ENCODE measurements at regions not wholly inside any gene's neighbourhood (a gene's known extent, or its start where the extent isn't known, plus 50 kb on each side); places are given as distances from the start of the nearest gene placed in this dataset.

DNA sequence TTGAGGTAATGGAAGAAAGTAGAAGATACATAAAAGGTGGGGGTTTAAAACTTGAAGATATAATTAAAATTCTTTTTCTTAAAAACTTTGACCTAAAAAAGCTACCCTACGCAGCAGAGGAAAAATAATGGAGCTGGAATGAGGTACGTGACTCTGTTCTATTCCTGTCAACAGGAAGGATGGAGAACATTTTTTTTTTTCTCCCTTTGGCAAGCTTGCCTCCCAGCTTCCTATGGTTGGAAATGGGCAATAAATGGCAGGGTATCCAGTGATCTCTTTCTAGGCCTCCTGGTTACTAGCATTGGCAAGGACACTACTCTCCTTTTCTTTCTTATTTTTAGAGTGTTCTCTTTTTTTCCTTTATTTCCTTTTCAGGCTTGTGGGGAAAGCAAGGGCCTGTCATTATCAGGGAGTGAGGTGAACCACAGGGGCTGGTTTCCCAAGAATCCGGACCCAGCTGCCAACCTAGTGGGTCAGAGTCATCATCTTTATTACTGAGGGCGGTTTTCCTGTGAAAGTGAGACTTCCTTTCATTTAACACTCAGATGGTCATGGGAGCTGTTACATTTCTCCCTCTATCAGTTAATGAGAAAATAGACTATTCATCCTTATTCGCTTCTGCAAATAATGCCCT lies 224.6 kb downstream of the SPRY1 start:
- TF ChIP-seq, protein P1, sequence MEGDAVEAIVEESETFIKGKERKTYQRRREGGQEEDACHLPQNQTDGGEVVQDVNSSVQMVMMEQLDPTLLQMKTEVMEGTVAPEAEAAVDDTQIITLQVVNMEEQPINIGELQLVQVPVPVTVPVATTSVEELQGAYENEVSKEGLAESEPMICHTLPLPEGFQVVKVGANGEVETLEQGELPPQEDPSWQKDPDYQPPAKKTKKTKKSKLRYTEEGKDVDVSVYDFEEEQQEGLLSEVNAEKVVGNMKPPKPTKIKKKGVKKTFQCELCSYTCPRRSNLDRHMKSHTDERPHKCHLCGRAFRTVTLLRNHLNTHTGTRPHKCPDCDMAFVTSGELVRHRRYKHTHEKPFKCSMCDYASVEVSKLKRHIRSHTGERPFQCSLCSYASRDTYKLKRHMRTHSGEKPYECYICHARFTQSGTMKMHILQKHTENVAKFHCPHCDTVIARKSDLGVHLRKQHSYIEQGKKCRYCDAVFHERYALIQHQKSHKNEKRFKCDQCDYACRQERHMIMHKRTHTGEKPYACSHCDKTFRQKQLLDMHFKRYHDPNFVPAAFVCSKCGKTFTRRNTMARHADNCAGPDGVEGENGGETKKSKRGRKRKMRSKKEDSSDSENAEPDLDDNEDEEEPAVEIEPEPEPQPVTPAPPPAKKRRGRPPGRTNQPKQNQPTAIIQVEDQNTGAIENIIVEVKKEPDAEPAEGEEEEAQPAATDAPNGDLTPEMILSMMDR (IDR thresholded peaks at IDR 0.05): no peak
- Histone ChIP-seq H3K9me3 (no peaks in the 10 kb centered on the region), H3K4me3 (no peak overlapping the region), H3K4me1 (peaks cover 16% of the 10 kb centered on the region), H3K27ac (no peak overlapping the region), H3K36me3 (no peaks in the 10 kb centered on the region), H3K27me3 (no peaks in the 10 kb centered on the region)
- DNase-seq (no peak), ATAC-seq (no peak)
- intact Hi-C loops (cut with DNase I): no loop called here

DNA sequence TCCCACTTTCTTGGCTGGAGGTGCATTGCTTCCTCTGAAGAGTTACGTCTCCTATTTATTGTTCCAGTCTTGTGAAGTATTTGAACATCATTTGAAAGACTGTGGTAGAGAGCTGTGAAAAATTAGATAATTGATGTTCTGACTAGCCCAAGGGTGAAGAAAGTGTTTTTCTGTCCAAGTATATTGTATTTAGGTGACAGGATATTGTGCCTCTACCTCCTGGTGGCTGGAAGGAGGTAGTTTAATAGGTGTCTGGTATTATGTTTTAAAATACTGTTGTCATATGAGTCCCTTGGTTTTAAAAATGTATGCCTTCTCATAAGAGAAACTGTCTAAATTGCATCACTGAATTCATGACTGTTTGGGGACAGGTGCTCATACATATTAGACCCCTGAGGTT lies 226.0 kb downstream of the SPRY1 start:
- Histone ChIP-seq H3K4me3 (no peak overlapping the region), H3K27me3 (no peaks in the 10 kb centered on the region), H3K27ac (no peak overlapping the region), H3K4me1 (peaks cover 16% of the 10 kb centered on the region), H3K36me3 (no peaks in the 10 kb centered on the region), H3K9me3 (no peaks in the 10 kb centered on the region)
- TF ChIP-seq, protein P1 (IDR thresholded peaks at IDR 0.05): no peak
- ATAC-seq (no peak), DNase-seq (no peak)
- intact Hi-C loops (cut with DNase I): no loop called here

DNA sequence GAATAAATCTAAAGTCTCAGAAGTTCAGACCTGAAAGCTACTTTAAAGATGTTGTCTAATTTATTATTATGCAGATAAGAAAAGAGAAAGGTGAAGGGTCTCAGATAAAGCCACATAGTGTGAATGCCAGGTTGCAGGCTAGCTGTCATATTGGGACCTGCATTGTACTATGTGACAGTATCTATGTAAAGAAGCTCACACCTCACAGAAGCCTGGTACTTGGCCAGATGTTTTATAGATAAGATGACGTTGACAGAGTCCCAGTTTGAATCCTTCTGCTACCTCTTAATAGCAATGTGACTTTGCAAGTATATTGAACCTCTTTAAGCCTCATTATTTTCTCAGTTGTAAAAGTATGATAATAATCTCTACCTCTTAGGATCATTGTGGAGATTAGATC lies 227.0 kb downstream of the SPRY1 start:
- H3K27ac ChIP-seq: no peak overlapping the region
- no peaks in the 10 kb centered on the region for H3K36me3 ChIP-seq
- H3K9me3 ChIP-seq: no peaks in the 10 kb centered on the region
- H3K27me3 ChIP-seq: no peaks in the 10 kb centered on the region
- H3K4me3 ChIP-seq: no peak overlapping the region
- ATAC-seq (no peak), DNase-seq (no peak)
- intact Hi-C loops (cut with DNase I): no loop called here
- TF ChIP-seq, protein P1 (IDR thresholded peaks at IDR 0.05): no peak
- peaks cover 10% of the 10 kb centered on the region for H3K4me1 ChIP-seq

DNA sequence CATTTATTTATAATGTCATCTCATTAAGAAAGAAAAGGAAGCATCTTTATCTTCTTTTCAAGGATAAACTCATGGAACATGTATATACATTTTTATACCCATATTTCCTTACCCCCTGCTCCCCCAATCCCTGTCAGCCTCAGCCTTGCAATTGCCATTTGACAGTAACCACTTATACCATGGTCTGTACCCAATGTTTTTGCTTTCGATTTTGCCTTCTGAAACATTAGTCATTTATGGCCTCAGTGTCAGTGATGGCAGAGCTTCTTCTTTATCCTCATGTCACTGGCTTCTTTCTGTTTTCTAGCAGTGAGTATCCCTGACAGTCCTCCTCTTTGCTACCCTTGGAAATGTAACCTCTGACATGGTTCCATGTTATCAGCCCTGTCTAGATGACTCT lies 228.4 kb downstream of the SPRY1 start:
- no peak for ATAC-seq
- no peak overlapping the region for H3K27ac ChIP-seq
- intact Hi-C loops (cut with DNase I): no loop called here
- TF ChIP-seq, protein P1 (IDR thresholded peaks at IDR 0.05): no peak
- no peaks in the 10 kb centered on the region for H3K36me3 ChIP-seq
- no peak for DNase-seq
- H3K9me3 ChIP-seq: no peaks in the 10 kb centered on the region
- H3K4me3 ChIP-seq: no peak overlapping the region
- no peaks in the 10 kb centered on the region for H3K27me3 ChIP-seq
- peaks cover 10% of the 10 kb centered on the region for H3K4me1 ChIP-seq

DNA sequence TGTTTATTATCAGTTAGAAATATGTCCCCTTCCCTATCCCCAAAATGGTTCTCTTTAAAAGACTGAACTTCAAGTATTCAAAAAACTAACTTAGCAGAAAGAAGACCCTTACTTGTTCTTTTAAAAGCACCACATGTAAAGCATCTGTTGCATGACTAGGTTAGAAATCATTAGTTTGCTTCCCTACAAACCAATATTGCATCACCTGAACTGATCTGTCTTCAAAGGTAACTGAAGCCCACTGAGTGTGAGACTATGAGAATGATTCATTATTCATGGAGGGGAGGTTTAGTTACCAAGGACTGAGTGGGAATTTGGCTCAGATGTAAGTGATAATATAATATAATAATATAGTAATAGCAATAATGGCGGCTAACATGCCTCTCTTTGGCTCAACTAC lies 231.7 kb downstream of the SPRY1 start:
- Histone ChIP-seq H3K4me3 (no peak overlapping the region), H3K36me3 (no peaks in the 10 kb centered on the region), H3K9me3 (no peaks in the 10 kb centered on the region), H3K27me3 (no peaks in the 10 kb centered on the region), H3K4me1 (no peaks in the 10 kb centered on the region), H3K27ac (no peak overlapping the region)
- DNase-seq (no peak), ATAC-seq (no peak)
- TF ChIP-seq, protein P1 (IDR thresholded peaks at IDR 0.05): no peak
- intact Hi-C loops (cut with DNase I): no loop called here
